Glutamatergic neuron (in vitro differentiated cells): ENCODE measurements at regions not wholly inside any gene's neighbourhood (a gene's known extent, or its start where the extent isn't known, plus 50 kb on each side); places are given as distances from the start of the nearest gene placed in this dataset.

ENCODE experiments used
- DNase-seq: peaks from one replicate; pipeline ENCODE4 v3.0.0; 2022
- H3K27ac Mint-ChIP-seq: one replicate; pipeline ENCODE4 v1.8.0; 2020; ENCODE audit warnings: mild to moderate bottlenecking, mixed read lengths, inconsistent platforms; ENCODE audit not compliant: unreplicated experiment
- H3K27me3 Mint-ChIP-seq: one replicate; pipeline ENCODE4 v1.8.0; 2020; ENCODE audit warnings: mild to moderate bottlenecking, moderate library complexity, mixed read lengths, inconsistent platforms; ENCODE audit not compliant: unreplicated experiment
- H3K36me3 Mint-ChIP-seq: one replicate; pipeline ENCODE4 v1.8.0; 2020; ENCODE audit warnings: mild to moderate bottlenecking, mixed read lengths, inconsistent platforms; ENCODE audit not compliant: unreplicated experiment
- H3K4me1 Mint-ChIP-seq: one replicate; pipeline ENCODE4 v1.8.0; 2020; ENCODE audit warnings: mild to moderate bottlenecking, low read depth, mixed read lengths, inconsistent platforms; ENCODE audit not compliant: unreplicated experiment
- H3K4me3 Mint-ChIP-seq: one replicate; pipeline ENCODE4 v1.8.0; 2020; ENCODE audit warnings: mild to moderate bottlenecking, mixed read lengths, inconsistent platforms; ENCODE audit not compliant: unreplicated experiment
- H3K9me3 Mint-ChIP-seq: one replicate; pipeline ENCODE4 v1.8.0; 2020; ENCODE audit warnings: mild to moderate bottlenecking, moderate library complexity, mixed read lengths, inconsistent platforms; ENCODE audit not compliant: unreplicated experiment
- TF ChIP-seq, protein P1 (sequence below): fragments of 200-600 bp; sonication (generic); IDR thresholded peaks from one replicate; pipeline ENCODE4 v1.5.0; 2021; ENCODE audit not compliant: partially characterized antibody, unreplicated experiment

DNA sequence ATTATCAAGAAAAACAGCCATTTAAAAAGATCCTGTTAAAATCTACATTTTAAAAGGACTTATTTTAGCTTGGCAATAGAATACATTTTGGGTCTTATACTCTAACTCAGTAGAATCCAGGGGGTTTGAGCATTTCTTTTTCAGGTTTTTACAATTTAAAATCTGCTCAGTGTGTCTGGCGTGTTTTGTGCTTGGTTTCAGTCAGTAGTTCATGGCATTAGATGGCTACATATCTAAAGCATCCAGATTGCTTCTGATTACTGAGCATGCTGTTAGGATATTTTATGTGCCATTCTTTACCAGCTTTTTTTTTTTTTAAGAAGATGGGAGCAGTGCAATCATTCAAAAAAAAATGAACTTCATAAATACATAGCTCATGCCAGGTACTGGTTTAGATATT is 566.1 kb upstream of the LARGE1 start:
- no peak for DNase-seq
- Mint-ChIP-seq H3K9me3 (no peaks in the 10 kb centered on the region), H3K27me3 (peaks cover 3% of the 10 kb centered on the region), H3K27ac (no peak overlapping the region), H3K4me3 (no peak overlapping the region), H3K36me3 (no peaks in the 10 kb centered on the region), H3K4me1 (no peaks in the 10 kb centered on the region)
- TF ChIP-seq, protein P1, sequence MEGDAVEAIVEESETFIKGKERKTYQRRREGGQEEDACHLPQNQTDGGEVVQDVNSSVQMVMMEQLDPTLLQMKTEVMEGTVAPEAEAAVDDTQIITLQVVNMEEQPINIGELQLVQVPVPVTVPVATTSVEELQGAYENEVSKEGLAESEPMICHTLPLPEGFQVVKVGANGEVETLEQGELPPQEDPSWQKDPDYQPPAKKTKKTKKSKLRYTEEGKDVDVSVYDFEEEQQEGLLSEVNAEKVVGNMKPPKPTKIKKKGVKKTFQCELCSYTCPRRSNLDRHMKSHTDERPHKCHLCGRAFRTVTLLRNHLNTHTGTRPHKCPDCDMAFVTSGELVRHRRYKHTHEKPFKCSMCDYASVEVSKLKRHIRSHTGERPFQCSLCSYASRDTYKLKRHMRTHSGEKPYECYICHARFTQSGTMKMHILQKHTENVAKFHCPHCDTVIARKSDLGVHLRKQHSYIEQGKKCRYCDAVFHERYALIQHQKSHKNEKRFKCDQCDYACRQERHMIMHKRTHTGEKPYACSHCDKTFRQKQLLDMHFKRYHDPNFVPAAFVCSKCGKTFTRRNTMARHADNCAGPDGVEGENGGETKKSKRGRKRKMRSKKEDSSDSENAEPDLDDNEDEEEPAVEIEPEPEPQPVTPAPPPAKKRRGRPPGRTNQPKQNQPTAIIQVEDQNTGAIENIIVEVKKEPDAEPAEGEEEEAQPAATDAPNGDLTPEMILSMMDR: no peak

DNA sequence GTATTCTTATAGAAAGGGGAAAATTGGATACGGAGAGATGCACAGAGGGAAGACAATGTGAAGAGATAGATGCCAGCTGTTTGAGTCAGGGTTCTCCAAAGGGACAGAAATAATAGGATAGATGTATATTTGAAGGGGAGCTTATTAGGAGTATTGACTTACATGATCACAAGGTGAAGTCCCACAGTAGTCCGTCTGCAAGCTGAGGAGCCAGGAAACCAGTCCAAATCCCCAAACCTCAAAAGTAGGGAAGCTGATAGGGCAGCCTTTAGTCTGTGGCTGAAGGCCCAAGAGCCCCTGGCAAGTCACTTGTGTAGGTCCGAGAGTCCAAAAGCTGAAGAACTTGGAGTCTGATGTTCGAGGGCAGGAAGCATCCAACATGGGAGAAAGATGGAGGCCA is 569.6 kb upstream of the LARGE1 start:
- TF ChIP-seq, protein P1: no peak
- Mint-ChIP-seq H3K9me3 (no peaks in the 10 kb centered on the region), H3K27ac (no peak overlapping the region), H3K36me3 (peaks cover 6% of the 10 kb centered on the region), H3K4me1 (no peaks in the 10 kb centered on the region), H3K4me3 (no peak overlapping the region), H3K27me3 (peaks cover 3% of the 10 kb centered on the region)
- DNase-seq: no peak

DNA sequence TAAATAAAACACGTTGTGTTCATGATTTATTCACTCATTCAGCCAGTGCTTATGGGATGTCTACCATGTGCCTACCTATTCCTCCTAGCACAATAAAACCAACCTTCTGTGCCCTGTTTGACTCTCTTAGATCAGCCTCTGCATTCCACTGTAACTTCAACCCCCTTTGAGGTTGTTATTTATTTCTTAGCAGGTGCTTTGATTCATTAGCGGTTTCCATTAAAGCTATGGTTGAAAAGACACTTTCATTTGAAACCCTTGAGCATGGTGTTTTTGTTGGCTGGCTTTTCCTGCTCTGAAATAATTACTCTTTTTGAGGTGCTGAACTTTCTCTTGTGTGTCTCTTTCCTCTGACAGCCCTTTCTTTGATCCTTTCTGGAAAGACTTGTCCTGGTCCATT is 570.6 kb upstream of the LARGE1 start:
- TF ChIP-seq, protein P1: no peak
- no peak for DNase-seq
- H3K27ac Mint-ChIP-seq: no peak overlapping the region
- peaks cover 3% of the 10 kb centered on the region for H3K27me3 Mint-ChIP-seq
- no peaks in the 10 kb centered on the region for H3K4me1 Mint-ChIP-seq
- H3K9me3 Mint-ChIP-seq: no peaks in the 10 kb centered on the region
- H3K36me3 Mint-ChIP-seq: peaks cover 6% of the 10 kb centered on the region
- no peak overlapping the region for H3K4me3 Mint-ChIP-seq

- TF ChIP-seq, protein P1: no peak
- DNase-seq: no peak
- H3K27me3 Mint-ChIP-seq: no peaks in the 10 kb centered on the region
- H3K36me3 Mint-ChIP-seq: peaks cover 6% of the 10 kb centered on the region
- H3K9me3 Mint-ChIP-seq: no peaks in the 10 kb centered on the region
- H3K4me3 Mint-ChIP-seq: no peak overlapping the region
- H3K4me1 Mint-ChIP-seq: no peaks in the 10 kb centered on the region
- H3K27ac Mint-ChIP-seq: no peak overlapping the region
These were observed 572.5 kb upstream of the ISX start for GRCh38 chr22:34493486-34493885.

DNA sequence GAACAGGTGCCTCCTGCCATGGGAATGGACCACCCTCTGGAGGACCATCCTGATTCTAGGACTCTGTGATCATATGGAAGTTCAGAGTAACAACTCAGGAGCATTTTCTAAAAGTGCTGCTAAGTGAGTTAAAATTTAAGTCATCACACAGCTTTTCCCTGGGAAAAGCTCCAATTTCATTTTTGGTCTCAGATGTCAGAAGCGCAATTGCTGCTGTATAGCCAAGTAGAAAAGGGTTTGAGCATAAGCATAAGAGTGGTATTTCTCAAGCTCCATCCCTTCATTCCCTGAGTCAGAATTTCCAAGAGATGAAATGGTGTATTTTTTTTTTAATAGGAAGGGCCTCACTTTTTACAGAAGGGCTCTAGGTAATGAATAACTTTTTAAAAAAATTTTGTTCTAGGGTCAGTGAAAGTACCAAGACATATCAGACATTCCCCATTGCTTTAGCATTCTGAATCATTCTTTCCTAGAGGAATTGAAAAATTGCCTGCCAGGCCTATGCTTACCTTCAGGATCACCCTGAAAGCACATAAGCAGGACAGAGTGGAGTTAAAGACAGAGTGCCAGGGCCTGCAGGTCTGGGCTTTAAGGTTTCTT is 564.5 kb upstream of the ISX start:
- H3K9me3 Mint-ChIP-seq: no peaks in the 10 kb centered on the region
- H3K27ac Mint-ChIP-seq: no peak overlapping the region
- no peaks in the 10 kb centered on the region for H3K36me3 Mint-ChIP-seq
- TF ChIP-seq, protein P1: no peak
- DNase-seq: no peak
- no peaks in the 10 kb centered on the region for H3K4me1 Mint-ChIP-seq
- no peak overlapping the region for H3K4me3 Mint-ChIP-seq
- no peaks in the 10 kb centered on the region for H3K27me3 Mint-ChIP-seq
